H1 (cell line): ENCODE measurements at regions not wholly inside any gene's neighbourhood (a gene's known extent, or its start where the extent isn't known, plus 50 kb on each side); places are given as distances from the start of the nearest gene placed in this dataset.

ENCODE experiments used
- KDM5A ChIP-seq: fragments of 200-600 bp; IDR thresholded peaks from 2 replicates; pipeline ENCODE4 v1.7.1; 2012; ENCODE audit warnings: mild to moderate bottlenecking, low read length, inconsistent platforms, mixed read lengths
- RFX5 ChIP-seq: IDR thresholded peaks from 2 replicates; pipeline ENCODE4 v1.6.1; 2011; ENCODE audit warnings: low read depth, low read length, improper control_type of control experiment, borderline replicate concordance
- TF ChIP-seq, protein P1 (sequence below), 3 experiments: IDR thresholded peaks; 1 replicate in 2 of 3; 2 replicates in 1 of 3; pipeline versions ENCODE4 v1.5.1 to v1.6.1; 2011; ENCODE audit warnings: low read length in 3 of 3, mild to moderate bottlenecking in 3 of 3, inconsistent platforms in 2 of 3, low read depth in 1 of 3, moderate library complexity in 1 of 3; ENCODE audit not compliant: insufficient read depth in 1 of 3; ENCODE audit errors: control extremely low read depth in 1 of 3

DNA sequence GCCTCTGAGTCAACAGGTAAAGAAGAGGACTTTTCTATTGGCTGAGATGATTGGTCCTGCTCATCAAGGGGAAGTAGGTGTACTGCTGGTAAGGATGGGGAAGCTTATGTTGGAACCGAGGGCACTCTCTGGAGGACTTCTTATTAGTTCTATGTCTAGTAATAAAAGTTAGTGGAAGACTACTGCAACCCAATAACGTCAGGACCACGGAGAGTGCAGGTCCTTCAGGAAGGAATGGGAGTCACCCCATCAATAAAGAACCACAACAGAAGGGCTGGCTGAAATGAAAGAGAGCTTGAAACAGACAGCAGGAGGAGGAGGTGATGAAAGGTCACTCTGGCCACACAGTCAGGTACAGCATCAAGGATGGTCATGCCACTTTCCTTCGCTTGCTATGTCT lies 68.8 kb upstream of the PRR23E start:
- TF ChIP-seq KDM5A (no peak), RFX5 (no peak)
- TF ChIP-seq, protein P1, sequence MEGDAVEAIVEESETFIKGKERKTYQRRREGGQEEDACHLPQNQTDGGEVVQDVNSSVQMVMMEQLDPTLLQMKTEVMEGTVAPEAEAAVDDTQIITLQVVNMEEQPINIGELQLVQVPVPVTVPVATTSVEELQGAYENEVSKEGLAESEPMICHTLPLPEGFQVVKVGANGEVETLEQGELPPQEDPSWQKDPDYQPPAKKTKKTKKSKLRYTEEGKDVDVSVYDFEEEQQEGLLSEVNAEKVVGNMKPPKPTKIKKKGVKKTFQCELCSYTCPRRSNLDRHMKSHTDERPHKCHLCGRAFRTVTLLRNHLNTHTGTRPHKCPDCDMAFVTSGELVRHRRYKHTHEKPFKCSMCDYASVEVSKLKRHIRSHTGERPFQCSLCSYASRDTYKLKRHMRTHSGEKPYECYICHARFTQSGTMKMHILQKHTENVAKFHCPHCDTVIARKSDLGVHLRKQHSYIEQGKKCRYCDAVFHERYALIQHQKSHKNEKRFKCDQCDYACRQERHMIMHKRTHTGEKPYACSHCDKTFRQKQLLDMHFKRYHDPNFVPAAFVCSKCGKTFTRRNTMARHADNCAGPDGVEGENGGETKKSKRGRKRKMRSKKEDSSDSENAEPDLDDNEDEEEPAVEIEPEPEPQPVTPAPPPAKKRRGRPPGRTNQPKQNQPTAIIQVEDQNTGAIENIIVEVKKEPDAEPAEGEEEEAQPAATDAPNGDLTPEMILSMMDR (IDR thresholded peaks at IDR 0.05; ENCODE audit: control extremely low read depth in 1 of 3, insufficient read depth in 1 of 3, low read depth in 1 of 3, low read length in 3 of 3): no peak
